ENCODE measurements at regions not wholly inside any gene's neighbourhood (a gene's known extent, or its start where the extent isn't known, plus 50 kb on each side); places are given as distances from the start of the nearest gene placed in this dataset.

DNA sequence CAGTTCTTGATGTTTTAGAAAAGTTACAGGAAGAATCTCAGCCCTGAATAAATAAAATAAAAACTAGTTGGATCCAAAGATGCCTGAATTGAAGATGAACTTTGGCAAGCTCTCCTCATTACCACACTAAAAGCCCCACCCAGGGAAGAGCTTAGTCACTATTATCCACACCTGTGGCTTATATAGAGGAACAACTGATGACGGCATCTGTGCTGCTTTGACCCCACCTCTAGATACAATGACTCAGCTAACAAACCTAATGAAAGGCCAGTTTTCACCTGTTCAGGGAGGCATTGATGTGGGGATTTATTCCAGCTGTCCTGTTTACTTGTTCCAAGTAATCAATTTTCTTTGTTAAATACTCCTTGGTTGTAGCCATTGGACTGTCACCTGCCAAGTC is 604.7 kb upstream of the EPHA6 start:
- Histone ChIP-seq H3K27me3 (replicated peaks; ENCODE audit: insufficient read depth) (no peaks in the 10 kb centered on the region), H3K9me3 (no peaks in the 10 kb centered on the region), H3K4me1 (ENCODE audit: control insufficient read depth in 1 of 2, low read depth in 2 of 2) (no peaks in the 10 kb centered on the region), H3K36me3 (no peaks in the 10 kb centered on the region), H3K27ac (no peak overlapping the region), H3K4me3 (no peak overlapping the region)
- DNase-seq (ENCODE audit: low spot score) (no peak), ATAC-seq (ENCODE audit: insufficient number of reproducible peaks, low FRiP score, low read depth) (no peak)
- TF ChIP-seq, protein P1, sequence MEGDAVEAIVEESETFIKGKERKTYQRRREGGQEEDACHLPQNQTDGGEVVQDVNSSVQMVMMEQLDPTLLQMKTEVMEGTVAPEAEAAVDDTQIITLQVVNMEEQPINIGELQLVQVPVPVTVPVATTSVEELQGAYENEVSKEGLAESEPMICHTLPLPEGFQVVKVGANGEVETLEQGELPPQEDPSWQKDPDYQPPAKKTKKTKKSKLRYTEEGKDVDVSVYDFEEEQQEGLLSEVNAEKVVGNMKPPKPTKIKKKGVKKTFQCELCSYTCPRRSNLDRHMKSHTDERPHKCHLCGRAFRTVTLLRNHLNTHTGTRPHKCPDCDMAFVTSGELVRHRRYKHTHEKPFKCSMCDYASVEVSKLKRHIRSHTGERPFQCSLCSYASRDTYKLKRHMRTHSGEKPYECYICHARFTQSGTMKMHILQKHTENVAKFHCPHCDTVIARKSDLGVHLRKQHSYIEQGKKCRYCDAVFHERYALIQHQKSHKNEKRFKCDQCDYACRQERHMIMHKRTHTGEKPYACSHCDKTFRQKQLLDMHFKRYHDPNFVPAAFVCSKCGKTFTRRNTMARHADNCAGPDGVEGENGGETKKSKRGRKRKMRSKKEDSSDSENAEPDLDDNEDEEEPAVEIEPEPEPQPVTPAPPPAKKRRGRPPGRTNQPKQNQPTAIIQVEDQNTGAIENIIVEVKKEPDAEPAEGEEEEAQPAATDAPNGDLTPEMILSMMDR (IDR thresholded peaks at IDR 0.05) = no peak

DNA sequence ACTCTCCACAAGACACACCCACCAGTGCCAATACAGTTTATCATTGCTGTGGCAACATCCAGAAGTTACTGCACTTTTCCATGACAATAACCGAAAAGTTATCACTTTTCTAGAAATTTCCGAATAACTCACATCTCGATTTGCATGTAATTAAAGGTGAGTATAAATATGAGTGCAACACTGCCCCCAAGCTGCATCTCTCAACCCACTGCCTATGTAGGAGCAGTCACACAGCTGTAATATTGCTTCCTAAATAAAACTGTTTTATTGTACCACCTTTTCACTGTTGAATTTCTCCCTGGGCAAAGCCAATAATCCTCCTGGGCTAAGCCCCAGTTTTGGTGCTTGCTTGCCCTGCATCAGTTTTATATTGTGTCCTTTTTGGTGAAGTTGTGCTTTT is 601.0 kb upstream of the EPHA6 start:
- no peak overlapping the region for H3K27ac ChIP-seq
- no peaks in the 10 kb centered on the region for H3K27me3 ChIP-seq (replicated peaks; ENCODE audit: insufficient read depth)
- DNase-seq (ENCODE audit: low spot score) = no peak
- H3K4me1 ChIP-seq (ENCODE audit: control insufficient read depth in 1 of 2, low read depth in 2 of 2) = no peaks in the 10 kb centered on the region
- TF ChIP-seq, protein P1 (IDR thresholded peaks at IDR 0.05) = no peak
- H3K4me3 ChIP-seq = no peak overlapping the region
- H3K36me3 ChIP-seq = no peaks in the 10 kb centered on the region
- ATAC-seq (ENCODE audit: insufficient number of reproducible peaks, low FRiP score, low read depth) = no peak
- no peaks in the 10 kb centered on the region for H3K9me3 ChIP-seq

DNA sequence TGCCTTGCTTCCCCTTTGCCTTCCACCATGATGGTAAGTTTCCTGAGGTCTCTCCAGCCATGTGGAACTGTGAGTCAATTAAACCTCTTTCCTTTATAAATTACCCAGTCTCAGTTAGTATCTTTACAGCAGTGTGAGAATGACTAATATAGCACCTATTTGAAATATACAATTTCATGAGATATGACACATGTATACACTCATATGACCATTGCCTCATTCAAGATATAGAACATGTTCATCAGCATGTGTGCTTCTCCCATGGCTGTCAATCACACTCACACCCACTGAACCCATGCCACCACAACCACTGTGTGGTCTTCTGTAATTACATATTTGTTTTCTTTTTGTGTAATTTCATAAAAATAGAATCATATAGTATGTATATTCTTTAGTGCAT is 599.5 kb upstream of the EPHA6 start:
- DNase-seq (ENCODE audit: low spot score) (no peak), ATAC-seq (ENCODE audit: insufficient number of reproducible peaks, low FRiP score, low read depth) (no peak)
- no peaks in the 10 kb centered on the region for H3K4me1 ChIP-seq (ENCODE audit: control insufficient read depth in 1 of 2, low read depth in 2 of 2)
- H3K4me3 ChIP-seq = no peak overlapping the region
- no peaks in the 10 kb centered on the region for H3K27me3 ChIP-seq (replicated peaks; ENCODE audit: insufficient read depth)
- no peaks in the 10 kb centered on the region for H3K36me3 ChIP-seq
- no peak overlapping the region for H3K27ac ChIP-seq
- no peaks in the 10 kb centered on the region for H3K9me3 ChIP-seq
- TF ChIP-seq, protein P1 (IDR thresholded peaks at IDR 0.05) = no peak

DNA sequence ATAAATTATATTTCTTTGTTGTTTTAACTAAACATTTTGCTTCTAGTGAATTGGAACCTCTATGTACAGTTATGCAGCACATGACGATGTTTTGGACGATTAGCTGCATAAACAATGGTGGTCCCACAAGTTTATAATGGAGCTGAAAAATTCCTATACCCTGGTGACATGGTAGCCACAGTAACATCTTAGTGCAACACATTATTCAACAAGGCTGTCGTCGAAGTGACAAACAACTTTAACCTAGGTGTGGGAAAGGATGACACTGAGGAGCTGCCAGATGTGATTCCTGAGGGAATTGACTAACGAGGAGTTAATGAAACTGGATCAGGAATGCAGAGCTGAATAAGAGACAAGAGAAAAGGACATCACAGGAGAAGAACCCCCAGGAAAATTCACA is 588.9 kb upstream of the EPHA6 start:
- DNase-seq (ENCODE audit: low spot score) (no peak), ATAC-seq (ENCODE audit: insufficient number of reproducible peaks, low FRiP score, low read depth) (no peak)
- Histone ChIP-seq H3K4me3 (no peak overlapping the region), H3K36me3 (no peaks in the 10 kb centered on the region), H3K27me3 (replicated peaks; ENCODE audit: insufficient read depth) (no peaks in the 10 kb centered on the region), H3K4me1 (ENCODE audit: control insufficient read depth in 1 of 2, low read depth in 2 of 2) (no peaks in the 10 kb centered on the region), H3K27ac (no peak overlapping the region), H3K9me3 (no peaks in the 10 kb centered on the region)
- TF ChIP-seq, protein P1 (IDR thresholded peaks at IDR 0.05) = no peak

DNA sequence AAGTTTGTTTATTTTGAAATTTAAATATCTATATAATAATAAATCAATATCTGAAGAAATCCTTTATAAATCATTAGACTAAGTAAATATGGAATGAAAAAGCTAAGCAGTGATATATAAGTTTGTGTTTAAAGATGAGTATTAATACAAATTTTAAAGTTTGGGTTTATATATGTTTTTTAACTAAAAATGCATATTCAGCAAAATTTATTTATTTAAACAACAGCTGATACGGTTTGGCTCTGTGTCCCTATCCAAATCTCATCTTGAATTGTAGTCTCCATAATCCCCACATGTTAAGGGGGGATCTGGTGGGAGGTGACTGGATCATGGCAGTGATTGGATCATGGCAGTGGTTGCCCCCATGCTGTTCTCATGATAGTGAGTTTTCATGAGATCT is 580.7 kb upstream of the EPHA6 start:
- no peak for ATAC-seq (ENCODE audit: insufficient number of reproducible peaks, low FRiP score, low read depth)
- TF ChIP-seq, protein P1 (IDR thresholded peaks at IDR 0.05) = no peak
- H3K27me3 ChIP-seq (replicated peaks; ENCODE audit: insufficient read depth) = no peaks in the 10 kb centered on the region

More for the DNA sequence above, 580.7 kb upstream of the EPHA6 start:
- Histone ChIP-seq H3K4me3 (no peak overlapping the region), H3K36me3 (no peaks in the 10 kb centered on the region), H3K9me3 (no peaks in the 10 kb centered on the region), H3K4me1 (ENCODE audit: control insufficient read depth in 1 of 2, low read depth in 2 of 2) (no peaks in the 10 kb centered on the region), H3K27ac (no peak overlapping the region)
- no peak for DNase-seq (ENCODE audit: low spot score)
